ENCODE measurements at regions not wholly inside any gene's neighbourhood (a gene's known extent, or its start where the extent isn't known, plus 50 kb on each side); places are given as distances from the start of the nearest gene placed in this dataset.

DNA sequence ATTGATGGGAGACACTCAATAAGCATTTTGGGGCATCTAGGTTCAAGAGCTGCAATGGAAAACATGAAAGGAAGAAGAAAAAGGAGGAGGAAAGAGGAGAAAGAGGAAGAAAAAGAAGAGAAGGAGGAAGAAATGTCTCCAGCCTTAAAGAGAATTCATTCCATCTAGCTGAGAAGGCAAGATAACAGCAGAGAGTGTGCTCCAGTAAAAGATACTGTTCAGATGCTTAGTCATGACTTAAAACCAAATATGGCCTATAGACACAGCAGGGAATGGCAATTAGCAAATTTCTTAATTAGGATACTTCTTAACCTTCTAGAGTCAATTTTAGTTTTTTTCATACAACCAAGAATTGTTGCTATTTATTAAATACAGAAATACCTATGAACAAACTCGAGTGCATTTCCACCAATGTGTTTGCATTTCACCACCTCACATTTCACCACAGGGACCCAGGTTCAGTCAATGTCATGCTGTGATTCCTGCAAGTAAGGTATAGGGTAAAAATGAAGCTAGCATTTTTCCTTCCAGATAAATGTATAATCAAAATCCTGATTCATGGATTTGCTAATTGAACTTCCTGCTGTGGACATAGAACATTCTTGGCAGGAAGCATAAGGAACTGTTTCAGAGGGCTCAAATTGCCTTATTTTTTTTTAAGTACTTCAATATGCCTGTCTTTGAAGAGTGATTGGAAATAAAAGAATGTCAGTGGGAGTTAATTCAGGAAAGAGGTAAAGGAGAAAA lies 177.8 kb downstream of the RPS29 start:
- Histone ChIP-seq H3K9ac (no peak overlapping the region), H2AFZ (replicated peaks) (no peak overlapping the region), H3F3A (ENCODE audit: low read depth) (no peaks in the 10 kb centered on the region), H3K4me3 (no peak overlapping the region), H3K9me3 (ENCODE audit: low read depth) (no peaks in the 10 kb centered on the region), H3K27ac (no peak overlapping the region), H3K4me1 (no peaks in the 10 kb centered on the region), H3K27me3 (no peaks in the 10 kb centered on the region), H3K4me2 (no peak overlapping the region), H3K36me3 (no peaks in the 10 kb centered on the region), H3K79me2 (ENCODE audit: low read depth) (no peaks in the 10 kb centered on the region), H4K20me1 (ENCODE audit: low read depth) (no peaks in the 10 kb centered on the region)
- no peaks in the 10 kb centered on the region for H3K9me3 Mint-ChIP-seq
- no peak overlapping the region for H3K4me3 Mint-ChIP-seq
- TF ChIP-seq EZH2phosphoT487 (IDR thresholded peaks at IDR 0.05): no peak
- TF ChIP-seq, protein P1, sequence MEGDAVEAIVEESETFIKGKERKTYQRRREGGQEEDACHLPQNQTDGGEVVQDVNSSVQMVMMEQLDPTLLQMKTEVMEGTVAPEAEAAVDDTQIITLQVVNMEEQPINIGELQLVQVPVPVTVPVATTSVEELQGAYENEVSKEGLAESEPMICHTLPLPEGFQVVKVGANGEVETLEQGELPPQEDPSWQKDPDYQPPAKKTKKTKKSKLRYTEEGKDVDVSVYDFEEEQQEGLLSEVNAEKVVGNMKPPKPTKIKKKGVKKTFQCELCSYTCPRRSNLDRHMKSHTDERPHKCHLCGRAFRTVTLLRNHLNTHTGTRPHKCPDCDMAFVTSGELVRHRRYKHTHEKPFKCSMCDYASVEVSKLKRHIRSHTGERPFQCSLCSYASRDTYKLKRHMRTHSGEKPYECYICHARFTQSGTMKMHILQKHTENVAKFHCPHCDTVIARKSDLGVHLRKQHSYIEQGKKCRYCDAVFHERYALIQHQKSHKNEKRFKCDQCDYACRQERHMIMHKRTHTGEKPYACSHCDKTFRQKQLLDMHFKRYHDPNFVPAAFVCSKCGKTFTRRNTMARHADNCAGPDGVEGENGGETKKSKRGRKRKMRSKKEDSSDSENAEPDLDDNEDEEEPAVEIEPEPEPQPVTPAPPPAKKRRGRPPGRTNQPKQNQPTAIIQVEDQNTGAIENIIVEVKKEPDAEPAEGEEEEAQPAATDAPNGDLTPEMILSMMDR (IDR thresholded peaks at IDR 0.05): no peak
- no peak for TF ChIP-seq EZH2 (IDR thresholded peaks at IDR 0.05)
- H3K27ac Mint-ChIP-seq: no peak overlapping the region
- H3K27me3 Mint-ChIP-seq (ENCODE audit: insufficient read depth, low read depth): peaks cover 2% of the 10 kb centered on the region
- no peaks in the 10 kb centered on the region for H3K36me3 Mint-ChIP-seq
- DNase-seq (ENCODE audit: low spot score): no peak
- peaks cover 8% of the 10 kb centered on the region for H3K4me1 Mint-ChIP-seq

DNA sequence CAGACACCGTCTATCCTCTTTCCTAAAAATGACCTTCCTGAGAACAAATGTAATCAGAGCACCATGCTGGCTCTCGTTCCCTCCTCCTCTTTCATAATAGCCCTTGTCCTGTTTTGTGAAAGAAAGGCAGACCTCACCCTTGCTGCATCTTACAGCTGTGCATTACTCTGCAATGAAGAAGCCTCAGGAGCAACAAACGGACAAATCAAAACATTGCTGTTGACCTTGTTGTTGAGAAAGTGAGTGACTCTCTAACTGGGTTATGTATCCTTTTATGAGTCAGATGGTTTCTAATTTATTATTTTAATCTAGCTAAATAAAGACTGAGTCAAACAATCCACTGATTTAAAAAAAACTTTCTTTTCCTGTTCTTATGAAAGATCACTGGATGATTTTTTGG lies 180.9 kb downstream of the RPS29 start:
- no peaks in the 10 kb centered on the region for H3K36me3 ChIP-seq
- Mint-ChIP-seq H3K9me3 (no peaks in the 10 kb centered on the region), H3K4me1 (peaks cover 9% of the 10 kb centered on the region), H3K36me3 (no peaks in the 10 kb centered on the region), H3K27me3 (ENCODE audit: insufficient read depth, low read depth) (no peaks in the 10 kb centered on the region), H3K4me3 (no peak overlapping the region), H3K27ac (no peak overlapping the region)
- H3F3A ChIP-seq (ENCODE audit: low read depth): no peaks in the 10 kb centered on the region
- H4K20me1 ChIP-seq (ENCODE audit: low read depth): no peaks in the 10 kb centered on the region
- TF ChIP-seq EZH2 (IDR thresholded peaks at IDR 0.05): no peak
- no peak for TF ChIP-seq EZH2phosphoT487 (IDR thresholded peaks at IDR 0.05)
- TF ChIP-seq, protein P1 (IDR thresholded peaks at IDR 0.05): no peak
- no peaks in the 10 kb centered on the region for H3K4me1 ChIP-seq
- no peak overlapping the region for H3K4me3 ChIP-seq
- H3K79me2 ChIP-seq (ENCODE audit: low read depth): no peaks in the 10 kb centered on the region
- H3K9me3 ChIP-seq (ENCODE audit: low read depth): no peaks in the 10 kb centered on the region
- no peak overlapping the region for H3K9ac ChIP-seq
- DNase-seq (ENCODE audit: low spot score): no peak
- no peak overlapping the region for H3K4me2 ChIP-seq
- no peak overlapping the region for H3K27ac ChIP-seq
- H3K27me3 ChIP-seq: no peaks in the 10 kb centered on the region
- no peak overlapping the region for H2AFZ ChIP-seq (replicated peaks)

DNA sequence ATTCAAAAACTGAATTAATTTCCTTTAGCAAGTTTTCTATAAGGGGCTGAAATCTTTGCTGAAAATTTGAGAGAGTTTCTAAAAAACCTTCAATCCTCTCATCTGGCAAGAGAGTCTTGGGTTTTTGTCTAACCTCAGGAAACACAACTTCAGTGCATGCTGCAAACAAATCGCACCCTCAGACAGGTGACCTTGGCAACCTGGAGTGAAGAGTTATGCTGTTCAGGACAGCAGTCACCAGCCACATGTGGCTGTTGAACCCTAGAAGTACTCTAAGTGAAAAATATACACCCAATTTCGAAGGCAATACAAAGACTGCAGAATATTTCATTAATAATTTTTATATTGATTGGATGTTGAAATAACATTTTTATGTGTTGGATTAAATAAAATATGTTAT lies 184.8 kb downstream of the RPS29 start:
- no peaks in the 10 kb centered on the region for H3F3A ChIP-seq (ENCODE audit: low read depth)
- H2AFZ ChIP-seq (replicated peaks): no peak overlapping the region
- H3K27me3 ChIP-seq: no peaks in the 10 kb centered on the region
- H3K9me3 ChIP-seq (ENCODE audit: low read depth): no peaks in the 10 kb centered on the region
- no peak overlapping the region for H3K9ac ChIP-seq
- no peak for DNase-seq (ENCODE audit: low spot score)
- no peak overlapping the region for H3K4me2 ChIP-seq
- H4K20me1 ChIP-seq (ENCODE audit: low read depth): no peaks in the 10 kb centered on the region
- H3K27ac Mint-ChIP-seq: no peak overlapping the region
- no peaks in the 10 kb centered on the region for H3K27me3 Mint-ChIP-seq (ENCODE audit: insufficient read depth, low read depth)
- peaks cover 9% of the 10 kb centered on the region for H3K4me1 Mint-ChIP-seq
- TF ChIP-seq EZH2phosphoT487 (IDR thresholded peaks at IDR 0.05) (no peak), EZH2 (IDR thresholded peaks at IDR 0.05) (no peak)
- TF ChIP-seq, protein P1 (IDR thresholded peaks at IDR 0.05): no peak
- H3K27ac ChIP-seq: no peak overlapping the region
- no peaks in the 10 kb centered on the region for H3K79me2 ChIP-seq (ENCODE audit: low read depth)
- H3K36me3 Mint-ChIP-seq: no peaks in the 10 kb centered on the region
- no peaks in the 10 kb centered on the region for H3K36me3 ChIP-seq
- no peak overlapping the region for H3K4me3 ChIP-seq
- no peaks in the 10 kb centered on the region for H3K4me1 ChIP-seq
- H3K4me3 Mint-ChIP-seq: no peak overlapping the region
- H3K9me3 Mint-ChIP-seq: peaks cover 2% of the 10 kb centered on the region

Data from neural progenitor cell (in vitro differentiated cells).